ENCODE measurements at regions not wholly inside any gene's neighbourhood (a gene's known extent, or its start where the extent isn't known, plus 50 kb on each side); places are given as distances from the start of the nearest gene placed in this dataset.

DNA sequence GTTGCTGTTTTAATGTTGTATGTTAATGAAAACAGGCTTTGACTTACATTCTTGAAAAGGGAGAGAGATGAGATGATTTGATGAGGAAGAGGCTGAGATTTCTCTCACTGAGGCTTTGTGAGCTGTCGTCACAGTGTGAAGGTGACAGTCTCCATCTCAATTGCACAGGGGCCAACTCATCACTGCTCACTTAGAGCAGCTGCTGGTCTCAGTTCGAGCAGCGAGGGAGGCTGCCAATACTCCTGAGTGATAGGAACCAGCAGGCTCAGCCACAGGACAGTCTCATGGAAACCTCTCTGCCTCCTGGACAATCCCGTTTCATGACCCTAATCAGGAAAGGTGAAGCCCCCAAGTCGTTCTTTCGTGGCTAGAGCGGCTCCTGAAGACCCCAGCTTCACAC, 170.7 kb upstream of the SOX11 start:
- TF ChIP-seq POLR2A (IDR thresholded peaks at IDR 0.05; ENCODE audit: low read length) (no peak), GATA1 (IDR thresholded peaks at IDR 0.05; ENCODE audit: low read depth, low read length) (no peak)
